Vagina (tissue), 2 donors: ENCODE measurements at regions not wholly inside any gene's neighbourhood (a gene's known extent, or its start where the extent isn't known, plus 50 kb on each side); places are given as distances from the start of the nearest gene placed in this dataset.

Experiments
- CTCF ChIP-seq, 3 experiments: fragments of 450-650 bp in 2 of 3; fragments of 200-600 bp in 1 of 3; sonication (generic) in 1 of 3; IDR thresholded peaks; one replicate each; pipeline ENCODE4 v1.5.1; 2017 to 2019; ENCODE audit warnings: antibody characterized with exemption in 3 of 3, mild to moderate bottlenecking in 2 of 3, moderate library complexity in 2 of 3
- POLR2A ChIP-seq, 2 donors: fragments of 450-650 bp; IDR thresholded peaks; one replicate each; pipeline ENCODE4 v1.6.1; 2017; ENCODE audit warnings: antibody characterized with exemption in 2 of 2, mild to moderate bottlenecking in 2 of 2, moderate library complexity in 2 of 2

- TF ChIP-seq CTCF (IDR thresholded peaks at IDR 0.05) (no peak), POLR2A (IDR thresholded peaks at IDR 0.05) (no peak)
Measured at GRCh38 chr1:221241592-221241991, 362.3 kb downstream of the HLX start.
